Stimulated activated CD8-positive, alpha-beta memory T cell treated with anti-CD3 and anti-CD28 coated beads, Interleukin-15, amount 100 ng/mL, for 4 hours (primary cell): ENCODE measurements at regions not wholly inside any gene's neighbourhood (a gene's known extent, or its start where the extent isn't known, plus 50 kb on each side); places are given as distances from the start of the nearest gene placed in this dataset.
"Not testable (repeated sequence)": the region's sequence is repeated elsewhere in the genome, so short reads cannot be mapped to it uniquely, and the experiment has no call there.

Experiments
- DNase-seq, 2 donors: peaks; one replicate each; pipeline ENCODE4 v3.0.0-alpha.2; 2020; ENCODE audit warnings: low read depth in 2 of 2

GRCh38 chr3:103881809-103882208, 1447.0 kb downstream of the ZPLD1 start:
- not testable (repeated sequence) for DNase-seq

- no peak for DNase-seq
Observed at GRCh38 chr3:103889675-103890074, 1454.9 kb downstream of the ZPLD1 start.

- DNase-seq, result no peak
Observed at GRCh38 chr3:103894162-103894822, 1459.5 kb downstream of the ZPLD1 start.

GRCh38 chr3:103899328-103899727, 1464.5 kb downstream of the ZPLD1 start:
- no peak for DNase-seq

GRCh38 chr3:103904991-103905390, 1461.7 kb upstream of the ALCAM start:
- DNase-seq, result no peak

GRCh38 chr3:103906304-103906703, 1460.4 kb upstream of the ALCAM start:
- no peak for DNase-seq

GRCh38 chr3:103906808-103907207, 1459.9 kb upstream of the ALCAM start:
- no peak for DNase-seq

- DNase-seq, result no peak
Observed at GRCh38 chr3:103907567-103907966, 1459.1 kb upstream of the ALCAM start.

- no peak for DNase-seq
Observed at GRCh38 chr3:103909395-103909794, 1457.3 kb upstream of the ALCAM start.

- no peak for DNase-seq
Observed at GRCh38 chr3:103918336-103918735, 1448.4 kb upstream of the ALCAM start.

GRCh38 chr3:103919327-103919726, 1447.4 kb upstream of the ALCAM start:
- DNase-seq, result no peak

GRCh38 chr3:103923907-103924306, 1442.8 kb upstream of the ALCAM start:
- no peak for DNase-seq

GRCh38 chr3:103924544-103924943, 1442.2 kb upstream of the ALCAM start:
- DNase-seq, result no peak

GRCh38 chr3:103926936-103927335, 1439.8 kb upstream of the ALCAM start:
- no peak for DNase-seq

GRCh38 chr3:103927896-103928295, 1438.8 kb upstream of the ALCAM start:
- DNase-seq, result no peak

- DNase-seq, result no peak
Observed at GRCh38 chr3:103937094-103937493, 1429.6 kb upstream of the ALCAM start.

GRCh38 chr3:103947062-103947461, 1419.6 kb upstream of the ALCAM start:
- no peak for DNase-seq

- DNase-seq, result no peak
Observed at GRCh38 chr3:103949693-103950092, 1417.0 kb upstream of the ALCAM start.

- DNase-seq, result no peak
Observed at GRCh38 chr3:103950676-103951075, 1416.0 kb upstream of the ALCAM start.

GRCh38 chr3:103953796-103954195, 1412.9 kb upstream of the ALCAM start:
- no peak for DNase-seq

GRCh38 chr3:103960819-103961218, 1405.9 kb upstream of the ALCAM start:
- no peak for DNase-seq

GRCh38 chr3:103963599-103963998, 1403.1 kb upstream of the ALCAM start:
- DNase-seq, result no peak

- DNase-seq, result no peak
Observed at GRCh38 chr3:103965764-103966163, 1400.9 kb upstream of the ALCAM start.

GRCh38 chr3:103966749-103967148, 1400.0 kb upstream of the ALCAM start:
- no peak for DNase-seq
